GM10248 (cell line): ENCODE measurements at regions not wholly inside any gene's neighbourhood (a gene's known extent, or its start where the extent isn't known, plus 50 kb on each side); places are given as distances from the start of the nearest gene placed in this dataset.

Experiments
- CTCF ChIA-PET: fragments of 300-600 bp; sonication (Branson Sonifier 250); formaldehyde crosslinking; extraction: SDS; loops from one replicate; lab custom pipeline; 2021; ENCODE audit warnings: antibody characterized with exemption; lab: Yijun Ruan, JAX
- POLR2A ChIA-PET: fragments of 350-650 bp; sonication (Branson Sonifier 250); formaldehyde crosslinking; extraction: SDS; loops from one replicate; lab custom pipeline; 2020; ENCODE audit warnings: antibody characterized with exemption; lab: Yijun Ruan, JAX
- DNase-seq: peaks from one replicate; pipeline ENCODE4 v3.0.0; 2012; ENCODE audit errors: extremely low spot score
- TF ChIP-seq, protein P1 (sequence below): IDR thresholded peaks from 2 replicates; pipeline ENCODE4 v1.5.1; 2012; ENCODE audit warnings: mild to moderate bottlenecking, low read depth; ENCODE audit errors: extremely low read depth, missing control alignments, control extremely low read depth

DNA sequence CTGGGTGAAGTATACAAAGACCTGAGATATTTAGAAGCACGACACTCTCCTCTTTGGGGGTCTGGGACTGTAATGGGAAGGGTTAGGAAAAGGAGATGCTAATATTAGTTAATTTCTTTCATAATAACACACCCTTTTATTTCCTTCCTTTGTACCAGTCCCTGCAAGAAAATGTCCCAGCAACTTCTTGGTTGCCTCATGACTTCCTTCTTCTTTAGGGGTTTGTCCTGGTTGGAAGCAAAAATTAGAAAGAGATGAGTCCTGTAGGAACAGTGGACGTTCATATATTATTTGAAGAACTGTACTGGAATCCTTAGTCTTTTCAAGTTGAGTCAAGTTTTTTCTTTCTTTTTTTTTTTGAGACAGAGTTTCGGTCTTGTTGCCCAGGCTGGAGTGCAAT lies 227.8 kb upstream of the TBL1XR1 start:
- TF ChIP-seq, protein P1, sequence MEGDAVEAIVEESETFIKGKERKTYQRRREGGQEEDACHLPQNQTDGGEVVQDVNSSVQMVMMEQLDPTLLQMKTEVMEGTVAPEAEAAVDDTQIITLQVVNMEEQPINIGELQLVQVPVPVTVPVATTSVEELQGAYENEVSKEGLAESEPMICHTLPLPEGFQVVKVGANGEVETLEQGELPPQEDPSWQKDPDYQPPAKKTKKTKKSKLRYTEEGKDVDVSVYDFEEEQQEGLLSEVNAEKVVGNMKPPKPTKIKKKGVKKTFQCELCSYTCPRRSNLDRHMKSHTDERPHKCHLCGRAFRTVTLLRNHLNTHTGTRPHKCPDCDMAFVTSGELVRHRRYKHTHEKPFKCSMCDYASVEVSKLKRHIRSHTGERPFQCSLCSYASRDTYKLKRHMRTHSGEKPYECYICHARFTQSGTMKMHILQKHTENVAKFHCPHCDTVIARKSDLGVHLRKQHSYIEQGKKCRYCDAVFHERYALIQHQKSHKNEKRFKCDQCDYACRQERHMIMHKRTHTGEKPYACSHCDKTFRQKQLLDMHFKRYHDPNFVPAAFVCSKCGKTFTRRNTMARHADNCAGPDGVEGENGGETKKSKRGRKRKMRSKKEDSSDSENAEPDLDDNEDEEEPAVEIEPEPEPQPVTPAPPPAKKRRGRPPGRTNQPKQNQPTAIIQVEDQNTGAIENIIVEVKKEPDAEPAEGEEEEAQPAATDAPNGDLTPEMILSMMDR: no peak
- no peak for DNase-seq
- ChIA-PET POLR2A (no interaction called here), CTCF (interaction anchor here (1.7 kb wide), 1 partner anchor 14 kb away, joined by 6 read pairs; no protein-coding TSS in a partner anchor)

DNA sequence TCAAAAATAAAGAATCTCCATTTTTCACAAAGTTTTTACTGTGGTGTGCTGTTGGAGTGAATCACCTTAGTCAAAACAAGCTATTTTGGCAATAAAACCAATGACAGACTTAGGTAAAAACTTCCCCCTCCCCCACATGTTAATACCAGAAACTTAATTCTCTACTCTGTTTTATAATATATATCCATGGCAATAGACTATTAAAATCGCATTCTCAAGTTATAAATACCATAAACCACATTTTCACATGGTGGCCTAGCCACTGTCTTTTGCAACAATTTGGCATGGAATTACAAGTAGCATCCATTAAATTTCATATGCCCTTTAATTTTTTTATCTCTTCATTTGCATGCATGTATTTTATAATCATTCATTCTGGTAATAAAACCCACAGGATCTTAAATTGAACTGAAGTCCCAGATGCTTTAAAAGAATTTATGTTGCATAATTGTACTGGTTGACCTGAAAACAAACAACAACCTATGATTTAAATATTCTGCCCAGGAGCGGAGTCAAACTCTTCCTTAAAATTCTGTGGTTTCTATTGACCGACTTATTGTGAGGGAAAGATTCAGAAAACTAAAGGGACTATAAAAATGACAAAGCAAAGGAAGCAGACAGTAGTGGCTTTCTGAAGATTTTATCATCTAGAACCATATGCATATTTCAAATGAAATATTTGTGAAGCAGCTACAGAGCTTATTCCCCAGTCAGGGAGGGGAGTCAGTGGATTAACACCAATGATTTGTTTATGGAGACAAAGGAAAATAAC lies 229.0 kb upstream of the TBL1XR1 start:
- no peak for DNase-seq
- ChIA-PET POLR2A (no interaction called here), CTCF (interaction anchor here (1.2 to 1.6 kb wide), 2 partner anchors 10 to 13 kb away, joined by 3 read pairs; no protein-coding TSS in a partner anchor)
- TF ChIP-seq, protein P1: no peak

DNA sequence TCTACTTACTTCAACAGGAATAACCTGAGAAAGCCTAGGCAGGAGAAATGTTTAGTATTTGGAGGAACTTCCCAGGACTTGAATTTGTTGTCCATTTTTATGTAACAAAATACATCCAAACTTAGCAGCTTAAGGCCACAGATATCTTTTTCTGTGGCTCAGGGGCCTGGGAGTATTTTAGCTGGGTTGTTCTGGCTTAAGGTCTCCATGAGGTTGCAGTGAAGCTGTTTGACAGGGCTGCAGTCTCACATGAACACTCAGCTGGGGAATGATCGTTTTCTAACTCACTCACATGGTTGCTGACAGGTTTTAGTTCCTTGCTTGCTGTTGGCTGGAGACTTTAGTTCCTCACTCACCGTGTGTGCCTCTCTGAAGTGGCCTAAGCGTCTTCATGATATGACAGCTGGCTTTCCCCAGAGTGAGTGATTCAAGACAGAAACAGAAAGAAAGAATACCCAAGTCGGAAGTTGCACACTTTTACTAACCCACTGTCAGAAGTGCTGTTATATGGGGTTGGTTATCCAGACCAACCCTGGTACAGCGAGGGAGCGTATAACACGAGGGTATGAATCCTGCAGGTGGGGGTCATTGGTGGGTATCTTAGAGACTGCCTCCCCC lies 229.7 kb upstream of the TBL1XR1 start:
- peak; percentile 73 for DNase-seq
- ChIA-PET CTCF (interaction anchor here (1.2 to 1.6 kb wide), 2 partner anchors 9 to 12 kb away, joined by 3 read pairs; no protein-coding TSS in a partner anchor), POLR2A (no interaction called here)
- TF ChIP-seq, protein P1: no peak

DNA sequence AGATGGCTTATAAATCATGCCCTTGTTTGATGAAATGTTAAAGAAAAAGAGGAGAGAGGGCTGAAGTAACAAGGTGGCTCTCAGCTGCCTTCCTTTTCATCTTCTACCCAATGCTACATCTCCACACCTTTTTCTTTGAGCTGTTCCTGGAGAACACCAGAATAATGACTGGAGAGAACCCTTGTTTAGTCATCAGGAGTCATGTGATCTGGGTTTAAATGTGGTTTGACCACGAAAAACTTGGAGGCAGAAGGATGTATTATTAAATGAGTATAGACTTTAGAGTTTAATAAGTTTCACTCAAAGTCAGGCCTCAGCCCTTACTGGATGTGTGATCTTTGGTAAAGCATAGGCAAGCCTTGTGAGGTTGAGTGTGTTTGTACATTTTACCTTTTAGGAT lies 230.3 kb upstream of the TBL1XR1 start:
- TF ChIP-seq, protein P1: no peak
- DNase-seq: no peak
- ChIA-PET POLR2A (no interaction called here), CTCF (interaction anchor here (1.2 kb wide), 1 partner anchor 9 kb away, joined by 3 read pairs; no protein-coding TSS in a partner anchor)

DNA sequence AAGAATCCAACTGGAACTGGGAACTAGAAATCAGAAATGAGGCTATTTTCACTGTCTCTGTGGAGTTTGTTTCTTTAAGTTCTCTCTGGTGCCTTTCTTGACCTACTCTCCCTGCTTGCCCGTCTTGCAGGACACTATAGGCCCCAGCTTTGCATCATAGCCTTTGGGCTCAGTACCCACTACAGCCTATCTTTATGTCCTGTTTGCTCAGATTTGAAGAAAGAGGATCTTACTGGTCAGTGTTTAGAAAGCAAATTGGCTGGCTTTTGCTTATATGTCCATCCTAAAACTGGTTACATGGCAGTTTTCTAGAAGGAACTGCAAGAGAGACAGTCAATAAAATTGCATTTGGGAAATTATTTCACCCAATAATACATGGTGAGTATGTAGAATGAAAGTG lies 231.8 kb upstream of the TBL1XR1 start:
- TF ChIP-seq, protein P1: no peak
- POLR2A ChIA-PET: no interaction called here
- DNase-seq: no peak
- CTCF ChIA-PET: interaction anchor here (1.0 kb wide), 1 partner anchor 21 kb away, joined by 3 read pairs; no protein-coding TSS in a partner anchor

DNA sequence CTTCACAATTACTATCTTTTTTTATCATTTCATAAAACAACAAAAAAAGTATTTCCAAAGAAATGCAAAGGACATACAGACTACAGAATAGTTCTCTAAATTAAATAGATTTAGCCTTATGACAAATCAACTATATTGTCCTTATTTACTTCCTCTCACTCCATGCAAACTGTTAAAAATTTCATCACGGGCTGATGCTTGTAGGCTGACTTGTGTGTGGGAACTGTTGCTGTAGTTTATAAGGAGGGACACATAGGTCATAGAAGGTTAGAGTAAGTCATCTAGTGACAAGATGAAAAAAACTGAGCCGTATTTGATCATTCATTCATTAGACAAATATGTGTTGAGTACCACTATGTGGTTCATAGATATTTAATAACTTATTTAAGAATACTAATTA lies 232.5 kb upstream of the TBL1XR1 start:
- CTCF ChIA-PET: no interaction called here
- POLR2A ChIA-PET: no interaction called here
- TF ChIP-seq, protein P1: no peak
- no peak for DNase-seq
